Medulla oblongata (tissue), 1 donor: ENCODE measurements at regions not wholly inside any gene's neighbourhood (a gene's known extent, or its start where the extent isn't known, plus 50 kb on each side); places are given as distances from the start of the nearest gene placed in this dataset.

Experiments
- DNase-seq: peaks from one replicate; pipeline ENCODE4 v3.0.0-alpha.2; 2015; ENCODE audit errors: extremely low spot score

DNA sequence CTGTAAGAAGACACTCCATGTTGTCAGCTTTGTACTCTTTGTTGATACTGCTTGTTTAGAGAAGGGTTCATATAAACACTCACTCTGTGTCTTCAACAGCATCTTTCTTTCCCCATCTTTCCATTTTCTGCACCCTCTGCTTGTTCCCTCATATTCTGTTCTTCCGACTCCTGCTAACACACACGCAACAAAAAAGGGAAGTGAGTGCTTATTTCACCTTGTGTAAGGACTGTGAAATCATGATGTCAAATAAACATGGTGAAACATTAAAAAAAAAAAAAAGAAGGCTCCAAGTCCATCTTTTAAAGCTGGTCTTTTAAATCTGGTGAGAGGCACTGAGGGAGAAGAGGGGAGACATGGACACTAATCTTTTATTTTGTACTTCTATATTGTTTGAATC lies 145.4 kb downstream of the RPAP3 start:
- DNase-seq, result no peak

DNA sequence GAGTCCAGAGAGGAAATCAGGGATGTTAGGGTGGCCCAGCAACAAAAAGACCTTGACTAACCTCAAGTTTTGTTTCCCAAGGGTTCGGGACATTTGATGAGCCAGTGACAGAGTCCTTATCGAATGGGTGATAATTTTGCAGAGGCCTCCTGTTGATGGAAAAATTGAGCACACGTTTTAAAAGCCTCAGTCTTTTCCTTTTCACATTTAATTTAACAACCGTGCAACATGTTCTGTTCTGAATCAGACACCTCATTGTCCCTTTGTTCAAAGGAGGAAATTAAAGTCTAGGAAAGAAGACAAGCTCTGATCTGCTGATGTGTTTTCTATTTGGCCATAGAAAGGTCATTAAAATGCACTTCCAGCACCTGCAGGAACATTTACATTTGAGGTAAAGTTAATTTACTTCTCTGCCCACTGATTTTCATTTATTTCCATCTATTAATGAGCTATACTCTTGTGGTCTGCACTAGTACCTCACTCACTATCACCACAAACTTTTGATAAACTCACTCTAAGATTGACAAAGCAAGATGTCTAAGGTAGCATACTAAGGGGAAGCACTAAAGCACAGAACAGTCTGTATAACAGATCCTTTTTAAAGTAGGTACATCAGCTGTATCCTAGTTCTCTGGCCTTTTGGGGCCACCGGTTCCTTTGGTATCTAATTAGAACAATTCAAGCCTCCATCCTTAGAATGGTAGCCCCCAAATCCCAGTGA lies 147.0 kb downstream of the RPAP3 start:
- DNase-seq, result no peak

DNA sequence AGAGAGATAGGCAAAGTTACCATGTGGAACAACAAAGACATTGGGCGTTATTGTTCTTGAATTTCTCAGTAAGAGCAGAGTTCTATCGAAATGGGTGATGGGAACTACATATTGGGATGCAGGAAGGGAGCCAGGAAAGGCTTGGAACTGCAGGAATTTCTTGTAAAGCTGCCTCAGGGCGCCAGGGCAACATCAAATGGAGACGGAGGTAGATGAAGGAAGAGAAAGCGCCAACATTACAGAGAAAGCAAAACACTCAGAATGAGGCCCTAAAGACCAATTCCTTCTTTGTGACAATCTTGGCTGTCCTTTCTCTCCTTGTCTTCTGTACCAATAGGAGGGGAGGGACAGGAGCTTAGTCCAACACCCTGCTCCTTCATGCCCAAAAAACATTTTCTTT lies 148.4 kb downstream of the RPAP3 start:
- peak; percentile 56 for DNase-seq

DNA sequence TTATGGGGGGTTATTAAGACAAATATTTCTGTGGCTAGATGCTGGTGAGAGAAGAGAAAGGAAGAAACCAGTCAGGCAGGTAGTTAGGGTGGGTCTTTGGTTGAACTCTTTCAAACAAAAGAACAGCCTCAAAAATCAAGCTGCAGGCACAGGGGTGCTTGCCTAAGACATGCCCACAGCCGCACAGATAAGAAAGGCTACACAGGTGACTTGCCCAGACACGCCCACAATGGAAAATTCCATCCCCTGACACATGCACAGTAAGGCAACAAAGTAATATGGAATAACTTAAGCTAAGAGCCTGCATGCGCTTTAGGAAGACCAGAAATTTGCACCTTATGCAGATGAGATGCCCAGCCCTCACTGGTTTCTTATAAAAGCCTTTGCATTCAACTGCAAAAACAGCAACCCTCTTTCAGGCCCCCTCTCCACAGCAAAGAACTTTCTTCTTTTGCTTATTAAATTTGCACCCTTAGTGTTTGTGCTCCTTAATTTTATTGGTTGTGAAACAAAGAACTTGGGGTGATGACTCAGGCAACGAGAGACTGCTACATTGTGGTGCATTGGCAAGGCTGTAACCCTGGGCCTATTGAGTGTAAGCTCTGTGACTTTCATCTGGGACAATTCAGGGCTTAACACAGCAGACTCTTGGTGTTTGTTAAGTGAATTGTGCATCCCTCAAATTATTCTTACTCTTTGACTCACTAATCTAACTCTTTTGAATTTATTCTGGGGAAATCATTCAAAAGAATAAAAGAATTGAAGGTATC lies 149.4 kb downstream of the RPAP3 start:
- peak; percentile 56 for DNase-seq

DNA sequence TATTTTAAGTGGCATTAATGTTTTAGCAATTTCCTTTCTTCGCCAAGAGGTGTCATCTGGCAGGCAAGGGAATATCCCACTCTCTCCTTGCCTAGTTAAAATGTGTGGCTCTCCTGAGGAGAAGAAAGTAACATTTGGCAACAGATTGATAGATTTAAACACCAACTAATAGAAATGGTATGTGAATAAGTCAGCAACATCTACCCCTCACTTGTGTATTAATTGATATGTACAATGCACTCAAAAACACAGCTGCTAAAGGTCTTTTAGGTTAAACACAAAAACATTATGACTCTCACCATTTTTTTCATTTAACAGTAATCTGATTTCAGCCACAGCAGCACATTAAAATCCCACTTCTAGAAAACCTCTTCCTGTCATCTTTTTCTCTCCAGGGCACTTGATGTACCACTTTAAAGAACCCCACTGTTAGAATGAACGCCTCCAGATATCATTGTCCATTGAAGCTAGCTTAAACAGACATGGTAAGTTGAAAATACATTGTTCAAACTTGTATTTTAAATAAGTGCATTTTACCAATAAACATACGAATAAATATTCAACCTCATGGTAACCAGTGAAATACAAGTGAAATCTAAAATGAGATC lies 151.7 kb downstream of the RPAP3 start:
- no peak for DNase-seq

DNA sequence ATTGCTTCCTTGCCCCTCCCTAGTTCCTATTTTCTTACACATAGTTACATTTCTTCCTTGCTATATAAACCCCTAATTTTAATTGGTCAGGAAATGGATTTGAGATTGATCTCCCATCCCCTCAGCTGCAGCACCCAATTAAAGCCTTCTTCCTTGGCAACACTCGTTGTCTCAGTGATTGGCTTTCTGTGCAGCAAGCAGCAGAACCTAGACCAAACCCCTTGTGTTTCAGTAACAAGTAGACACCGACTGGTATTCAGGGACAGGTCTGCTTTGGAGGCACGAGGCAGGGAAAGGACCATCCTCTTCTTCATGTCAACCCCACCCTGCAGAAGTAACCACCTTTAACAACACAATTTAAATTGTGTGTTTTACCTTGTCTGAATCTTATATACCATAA lies 152.6 kb downstream of the RPAP3 start:
- no peak for DNase-seq

DNA sequence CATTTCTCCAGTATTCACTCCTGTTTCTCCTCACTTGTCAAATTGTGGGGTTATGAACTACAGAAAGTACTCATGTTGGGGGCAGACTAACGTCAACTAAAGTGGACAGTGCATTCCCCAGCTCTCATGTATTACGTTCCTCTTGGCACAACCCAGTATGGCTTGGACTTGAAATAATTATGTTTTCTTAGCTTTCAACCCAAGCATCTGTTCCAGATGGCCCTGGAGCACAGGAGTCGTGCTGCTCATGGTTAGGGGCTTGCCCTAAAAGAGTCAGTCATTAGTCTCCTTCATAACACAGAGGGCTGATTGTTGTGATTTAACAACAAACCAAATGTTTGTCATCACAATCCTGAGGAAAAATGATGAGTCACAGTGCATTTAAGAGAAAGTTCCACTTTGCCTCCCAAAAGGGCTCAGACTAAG lies 154.4 kb downstream of the RPAP3 start:
- peak; percentile 22 for DNase-seq

DNA sequence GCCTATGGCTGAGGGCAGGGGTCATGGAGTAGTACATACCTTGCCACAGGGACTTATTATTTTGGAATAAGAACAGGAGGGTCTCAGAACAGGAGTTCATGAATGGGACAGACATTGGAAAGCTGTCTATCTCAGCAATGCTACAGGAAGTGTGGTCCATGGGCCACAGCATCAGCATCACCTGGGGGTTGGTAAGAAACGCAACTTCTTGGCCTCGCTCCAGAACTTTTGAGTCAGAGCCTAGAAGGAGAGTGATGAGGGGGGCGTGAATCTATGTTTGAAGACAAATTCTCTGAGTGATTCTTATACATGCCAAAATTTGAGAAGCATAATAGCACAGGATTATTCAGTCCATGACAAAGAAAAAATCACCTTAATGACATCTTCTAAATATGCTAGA lies 156.6 kb downstream of the RPAP3 start:
- DNase-seq, result no peak

DNA sequence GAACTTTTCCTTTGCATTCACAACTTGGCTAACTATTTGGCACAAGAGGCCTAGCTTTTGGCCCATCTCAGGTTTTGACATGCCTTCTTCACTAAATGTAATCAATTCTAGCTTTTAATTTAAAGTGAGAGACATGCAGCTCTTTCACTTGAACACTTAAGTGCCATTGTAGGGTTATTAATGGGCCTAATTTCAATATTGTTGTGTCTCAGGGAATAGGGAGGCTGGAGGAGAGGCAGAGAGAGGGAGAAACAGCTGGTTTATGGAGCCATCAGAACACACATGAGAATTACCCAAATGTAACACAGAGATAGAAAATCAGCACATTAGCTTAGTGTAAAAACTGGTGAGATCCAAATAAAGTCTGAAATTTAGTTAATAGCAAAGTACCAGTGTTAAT lies 157.4 kb downstream of the RPAP3 start:
- no peak for DNase-seq

DNA sequence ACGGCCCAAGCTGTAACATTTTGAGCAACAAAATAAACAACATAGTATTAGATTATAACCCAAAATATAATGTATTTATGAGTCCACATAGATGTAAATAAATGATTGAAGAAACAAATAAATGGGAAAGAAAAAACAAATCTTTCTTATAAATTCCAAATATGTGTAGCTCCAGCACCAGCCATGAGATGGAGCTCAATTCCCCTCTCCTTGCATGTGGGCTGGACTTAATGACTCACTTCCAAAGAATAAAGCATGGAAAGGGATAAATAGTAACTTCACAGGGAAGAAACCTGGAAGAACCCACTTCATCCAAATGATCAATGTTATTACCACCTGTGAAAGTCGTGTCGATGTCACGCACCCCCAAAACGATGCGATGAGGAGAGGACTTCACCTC lies 158.8 kb downstream of the RPAP3 start:
- DNase-seq, result no peak

DNA sequence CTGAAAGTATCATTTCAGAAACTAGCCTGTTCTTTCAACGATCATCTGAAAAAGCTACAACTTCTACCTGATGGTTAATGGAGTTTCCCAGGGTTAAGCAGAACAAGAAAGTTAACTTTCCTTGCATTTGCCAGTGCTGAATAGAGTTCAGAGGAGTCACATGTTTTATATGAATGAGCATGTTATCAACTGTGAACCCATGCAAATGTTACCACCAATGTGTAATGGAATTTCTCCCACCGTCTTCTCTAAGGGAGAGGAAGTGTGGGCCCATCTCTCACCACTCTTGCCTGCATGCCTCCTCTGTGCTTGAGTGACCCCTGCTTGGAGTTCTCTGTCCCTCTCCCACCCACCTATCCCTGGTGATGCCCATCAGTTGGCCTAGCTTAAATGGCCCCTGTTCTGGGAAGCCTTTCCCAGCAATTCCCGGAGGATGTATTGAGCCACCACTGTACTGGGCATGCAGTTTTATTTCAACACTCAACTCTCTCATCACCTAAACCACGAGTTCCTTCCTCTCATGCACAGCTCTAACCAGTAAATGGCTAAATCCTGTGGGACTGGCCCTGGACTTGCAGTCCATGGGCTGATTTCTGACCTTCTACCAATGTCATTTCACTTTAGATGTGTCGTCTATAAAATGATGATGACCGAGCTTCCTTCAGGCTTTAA lies 159.8 kb downstream of the RPAP3 start:
- no peak for DNase-seq

DNA sequence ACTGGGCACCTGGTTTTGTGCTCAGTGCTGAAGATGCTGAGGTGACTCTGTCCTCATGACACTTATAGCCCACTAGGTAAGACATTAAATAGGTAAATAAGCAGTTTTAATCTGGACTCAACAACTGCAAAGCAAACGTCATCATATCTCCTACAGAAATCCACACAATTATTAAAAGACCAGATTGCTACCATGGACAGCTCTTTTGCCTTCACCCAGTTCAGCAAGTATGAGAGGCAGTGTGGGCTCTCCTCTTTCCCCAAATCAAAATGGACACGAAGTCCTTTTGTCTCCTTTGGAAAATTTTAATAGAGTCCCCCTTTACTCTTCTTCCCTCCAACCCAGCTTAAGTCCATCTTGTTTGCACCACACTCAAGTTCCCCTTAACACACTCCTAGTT lies 171.1 kb downstream of the RPAP3 start:
- no peak for DNase-seq

DNA sequence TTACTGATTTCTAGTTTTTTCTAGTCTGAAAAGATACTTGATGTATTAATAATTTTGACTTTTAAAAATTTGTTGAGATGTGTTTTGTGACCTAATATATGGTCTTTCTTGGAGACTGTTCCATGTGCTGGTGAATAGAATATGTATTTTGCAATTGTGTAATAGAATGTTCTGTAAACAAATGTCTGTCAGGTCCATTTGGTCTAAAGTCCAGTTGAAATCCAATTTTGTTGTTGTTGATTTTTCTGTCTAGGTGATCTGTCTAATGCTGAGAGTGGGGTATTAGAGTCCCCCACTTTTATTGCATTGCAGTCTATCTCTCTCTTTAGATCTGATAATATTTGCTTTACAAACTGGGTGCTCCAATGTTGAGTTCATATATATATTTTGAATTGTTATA lies 175.8 kb downstream of the RPAP3 start:
- DNase-seq, result no peak

DNA sequence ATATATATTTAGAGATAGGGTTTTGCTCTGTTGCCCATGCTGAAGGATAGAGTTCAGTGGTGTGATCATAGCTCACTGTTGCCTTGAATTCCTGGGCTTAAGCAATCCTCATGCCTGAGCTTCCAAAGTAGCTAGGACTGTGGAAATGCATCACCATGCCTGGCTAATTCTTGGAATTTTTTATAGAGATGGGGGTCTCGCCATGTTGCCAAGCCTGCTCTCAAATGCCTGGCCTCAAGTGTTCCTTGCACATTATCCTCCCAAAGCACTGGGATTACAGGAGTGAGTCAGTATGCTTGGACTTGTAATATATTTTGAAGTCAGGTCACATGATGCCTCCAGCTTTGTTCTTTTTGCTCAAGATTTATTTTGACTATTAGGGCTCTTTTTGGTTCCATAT lies 178.0 kb downstream of the RPAP3 start:
- no peak for DNase-seq

DNA sequence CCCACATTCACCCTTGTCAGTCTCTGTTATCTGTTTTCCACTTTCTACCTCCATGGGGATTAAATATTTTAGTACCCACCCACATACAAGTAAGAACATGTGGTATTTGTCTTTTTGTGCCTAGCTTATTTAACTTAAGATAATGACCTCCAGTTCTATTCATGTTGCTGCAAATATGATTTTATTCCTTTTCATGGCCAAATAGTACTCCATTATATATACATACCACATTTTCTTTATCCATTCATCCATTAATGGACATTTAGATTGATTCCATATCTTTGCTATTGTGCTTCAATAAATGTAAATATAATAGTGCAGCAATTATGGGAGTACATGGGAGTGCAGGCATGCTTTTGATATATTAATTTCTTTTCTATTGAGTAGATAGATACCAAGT lies 185.8 kb downstream of the RPAP3 start:
- DNase-seq, result no peak

DNA sequence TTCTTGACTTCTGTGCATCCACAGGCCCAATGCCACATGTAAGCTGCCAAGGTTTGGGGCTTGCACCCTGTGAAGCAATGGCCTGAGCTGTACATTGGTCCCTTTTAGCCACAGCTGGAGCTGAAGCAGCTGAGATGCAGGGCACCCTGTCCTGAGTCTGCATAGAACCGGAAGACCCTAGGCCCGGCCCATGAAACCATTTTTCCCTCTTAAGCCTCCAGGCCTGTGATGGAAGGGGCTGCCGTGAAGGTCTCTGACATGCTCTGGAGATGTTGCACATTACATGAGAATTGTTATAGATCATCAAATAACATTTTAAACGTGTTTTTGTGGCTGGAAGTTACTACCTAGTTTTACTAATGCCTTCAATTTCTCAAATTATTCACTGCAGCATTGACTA lies 188.7 kb downstream of the RPAP3 start:
- DNase-seq, result no peak

DNA sequence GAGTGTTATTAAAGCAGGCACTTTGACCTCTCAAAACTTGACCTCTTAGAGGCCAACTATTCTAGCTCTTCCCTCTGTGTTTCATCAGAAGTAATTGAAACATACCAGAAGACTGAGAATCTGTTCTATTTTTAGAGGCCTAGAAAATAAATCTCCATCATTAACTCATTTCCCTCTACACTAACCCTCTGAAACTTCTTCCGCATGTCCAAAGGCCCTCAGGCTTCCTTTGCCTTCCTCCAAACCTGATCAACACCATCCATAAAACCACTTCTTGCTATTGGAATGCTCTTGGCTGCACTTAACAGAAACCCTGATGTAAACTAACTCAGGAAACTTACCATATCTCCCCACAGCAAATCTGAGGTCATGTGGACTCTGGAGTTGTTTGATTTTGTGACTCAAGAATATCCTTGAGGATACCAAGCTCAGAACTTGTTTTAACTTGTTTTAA lies 196.4 kb downstream of the RPAP3 start:
- DNase-seq, result no peak

DNA sequence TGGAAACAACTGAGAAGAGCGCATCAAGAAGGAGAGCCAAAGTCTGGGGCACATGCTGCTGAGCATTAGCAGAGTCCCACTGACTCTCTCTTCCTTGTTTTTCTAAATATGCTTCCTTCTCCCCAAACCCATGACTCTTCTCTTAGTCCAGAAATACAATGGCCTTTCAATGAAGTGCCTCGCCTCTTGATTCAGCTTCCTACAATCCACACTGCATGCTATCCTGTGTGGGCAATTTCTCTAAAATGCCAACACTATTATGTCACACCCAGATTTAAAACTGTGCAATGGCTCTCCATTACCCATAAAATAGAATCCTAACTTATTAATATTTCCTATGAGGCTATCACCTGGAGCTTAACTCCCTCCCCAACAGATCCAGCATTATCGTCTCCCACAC lies 198.6 kb downstream of the RPAP3 start:
- DNase-seq, result no peak

DNA sequence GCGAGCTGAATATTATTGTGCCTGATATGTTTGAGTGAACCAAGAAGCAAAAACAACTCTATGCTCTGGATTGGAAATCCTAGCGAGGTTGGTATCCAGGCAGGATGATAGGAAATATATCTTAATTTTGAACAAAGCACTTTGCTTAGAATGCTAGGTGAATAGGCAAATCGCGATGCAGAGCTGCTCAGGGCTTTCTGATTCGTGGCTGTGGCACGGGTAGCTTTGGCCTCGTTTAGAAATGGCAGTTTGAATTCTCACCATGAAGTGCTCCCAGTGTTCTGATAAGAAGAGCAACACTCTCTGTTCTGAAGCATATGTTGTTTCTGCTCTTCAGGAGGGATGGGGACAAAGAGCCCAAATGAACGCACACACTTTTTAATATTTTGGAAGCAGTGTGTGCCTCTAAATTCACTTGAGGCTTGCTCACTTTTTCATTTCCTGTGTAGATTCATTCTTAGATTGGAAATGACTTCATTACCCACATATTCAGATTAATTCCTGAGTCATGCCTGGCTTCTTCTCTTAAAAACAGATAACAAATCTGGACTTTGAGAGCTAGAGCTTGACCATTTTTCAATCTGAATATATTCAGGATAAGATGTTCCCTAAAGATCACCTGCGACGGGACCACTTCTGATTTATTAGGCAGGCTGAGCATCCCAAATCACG lies 200.9 kb downstream of the RPAP3 start:
- no peak for DNase-seq

DNA sequence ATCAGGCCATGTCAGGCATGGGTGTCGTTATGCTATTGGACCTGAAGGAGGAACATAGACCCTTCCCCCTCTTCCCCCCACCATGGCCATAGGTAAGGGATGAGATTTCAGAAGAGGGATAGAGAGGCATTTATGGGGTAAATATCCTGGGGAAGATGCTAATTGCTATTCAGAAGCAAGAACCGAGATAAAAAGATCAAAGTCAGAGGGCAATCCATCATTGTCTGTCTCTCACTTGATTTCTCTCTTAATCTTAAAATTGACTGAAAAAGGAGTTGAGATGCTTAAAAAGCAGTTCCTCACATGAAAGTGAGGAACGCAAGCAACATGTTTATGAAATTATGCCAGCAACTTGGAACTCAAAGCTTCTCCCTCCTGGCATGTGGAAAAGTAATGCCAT lies 212.0 kb downstream of the RPAP3 start:
- DNase-seq, result no peak

DNA sequence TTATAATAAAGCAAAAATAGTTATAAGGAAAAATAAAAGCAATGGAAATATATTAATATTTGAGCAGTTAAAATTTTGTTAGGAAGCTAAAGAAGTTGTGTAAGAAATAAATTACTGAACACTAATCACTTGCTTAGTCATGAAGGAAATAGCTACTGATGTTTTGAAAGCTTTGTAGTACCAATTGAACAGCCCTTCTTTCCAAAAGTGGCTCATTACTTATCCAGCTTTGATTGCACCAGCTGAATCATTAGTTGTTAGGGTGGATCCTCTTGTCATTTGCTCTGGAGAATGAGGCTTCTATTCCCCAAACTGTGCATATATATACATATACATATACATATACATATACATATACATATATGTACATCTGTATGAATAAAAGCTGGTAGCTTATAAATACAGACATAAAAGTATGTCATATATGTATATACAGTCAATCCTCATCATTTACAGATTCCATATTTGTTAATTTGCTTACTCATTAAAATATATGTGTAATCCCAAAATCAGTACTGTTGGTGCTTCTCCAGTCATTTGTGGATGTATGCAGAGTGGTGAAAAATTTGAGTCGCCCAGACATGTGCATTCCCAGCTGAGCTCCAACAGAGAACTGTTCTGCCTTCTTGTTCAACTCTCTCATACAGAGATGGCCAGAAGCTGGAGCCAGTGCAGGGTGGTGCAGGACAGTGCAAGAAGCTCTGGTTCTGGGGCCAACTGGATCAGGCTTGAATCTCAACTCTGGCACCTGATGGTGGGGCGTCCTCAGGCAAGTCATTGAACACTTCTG lies 214.1 kb downstream of the RPAP3 start:
- no peak for DNase-seq
